ENCODE measurements at regions not wholly inside any gene's neighbourhood (a gene's known extent, or its start where the extent isn't known, plus 50 kb on each side); places are given as distances from the start of the nearest gene placed in this dataset.
"Not testable (repeated sequence)": the region's sequence is repeated elsewhere in the genome, so short reads cannot be mapped to it uniquely, and the experiment has no call there.

DNA sequence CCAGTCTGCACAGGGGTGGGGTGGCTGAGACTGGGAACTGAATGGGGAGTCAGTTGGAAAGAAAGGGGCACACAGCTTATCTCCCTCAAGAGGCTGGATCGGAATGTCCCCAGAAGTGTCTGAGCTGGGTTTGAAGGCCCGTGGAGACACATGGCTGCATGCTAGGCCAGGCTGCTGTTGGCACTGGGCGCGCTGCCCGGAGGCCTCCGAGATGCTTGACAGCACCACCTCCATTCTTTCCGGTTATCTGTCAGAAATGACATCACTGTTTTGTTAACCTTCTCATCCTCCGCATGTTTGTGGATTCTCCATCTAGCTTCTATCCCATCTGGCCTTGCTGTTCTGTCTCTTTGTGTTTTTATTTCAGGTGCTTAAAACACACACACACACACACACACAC, 85.5 kb downstream of the APIP start:
- no peak for DNase-seq

GRCh38 chr11:34830035-34830434, 86.1 kb downstream of the APIP start:
- DNase-seq, result no peak

DNA sequence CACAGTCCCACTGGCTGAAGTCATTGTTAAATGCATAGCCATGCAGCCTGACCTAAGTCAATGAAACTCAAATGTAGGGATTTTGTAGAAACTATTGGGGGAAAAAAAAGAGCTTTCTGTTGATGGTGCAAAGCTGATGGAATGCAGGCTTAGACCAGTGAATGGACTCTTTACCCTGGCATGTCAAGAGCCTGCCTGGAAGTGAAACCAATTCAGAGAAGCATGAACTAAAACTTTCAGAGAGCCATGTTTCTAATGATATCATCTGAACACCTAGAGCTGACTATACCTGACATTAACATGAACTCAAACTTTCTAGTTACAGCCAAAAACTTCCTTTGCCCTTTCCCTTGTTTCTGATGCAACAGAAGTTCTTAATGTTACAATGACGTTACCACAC, 89.0 kb downstream of the APIP start:
- no peak for DNase-seq

- no peak for DNase-seq
Measured at GRCh38 chr11:34826384-34826726, 89.8 kb downstream of the APIP start.

DNA sequence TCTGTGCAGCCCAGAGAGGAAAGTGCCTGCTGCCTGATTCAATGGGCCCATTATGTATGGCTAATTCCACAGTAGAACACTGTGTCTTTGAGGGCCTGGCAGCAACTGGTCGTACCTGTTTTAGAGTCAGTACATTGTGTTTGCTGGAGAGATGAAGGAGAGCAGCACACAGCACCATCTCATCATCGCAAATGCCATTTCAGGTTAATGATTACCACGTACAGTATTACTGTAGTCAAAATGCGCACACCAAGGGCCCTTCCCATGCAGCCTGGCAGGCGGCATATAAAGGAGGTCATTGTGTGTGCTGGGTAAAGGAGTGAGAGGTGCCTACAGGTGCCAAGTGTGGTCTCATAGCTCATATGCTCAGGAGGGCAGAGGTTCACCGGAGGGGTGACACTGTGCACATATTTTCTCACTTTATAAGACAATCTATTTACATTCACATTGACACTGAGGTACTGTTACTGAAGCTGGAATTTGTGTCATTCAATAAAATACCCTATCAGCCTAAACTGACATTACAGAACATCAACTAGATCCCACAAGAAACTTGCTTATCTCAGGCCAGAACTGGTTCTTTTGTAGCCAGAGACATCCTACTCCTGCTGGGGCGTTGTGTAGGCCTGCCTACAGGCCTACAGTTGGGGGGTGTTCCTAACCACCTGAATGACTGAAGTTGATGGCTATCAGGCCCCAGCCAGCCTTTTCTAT, 90.4 kb downstream of the APIP start:
- DNase-seq, result no peak

DNA sequence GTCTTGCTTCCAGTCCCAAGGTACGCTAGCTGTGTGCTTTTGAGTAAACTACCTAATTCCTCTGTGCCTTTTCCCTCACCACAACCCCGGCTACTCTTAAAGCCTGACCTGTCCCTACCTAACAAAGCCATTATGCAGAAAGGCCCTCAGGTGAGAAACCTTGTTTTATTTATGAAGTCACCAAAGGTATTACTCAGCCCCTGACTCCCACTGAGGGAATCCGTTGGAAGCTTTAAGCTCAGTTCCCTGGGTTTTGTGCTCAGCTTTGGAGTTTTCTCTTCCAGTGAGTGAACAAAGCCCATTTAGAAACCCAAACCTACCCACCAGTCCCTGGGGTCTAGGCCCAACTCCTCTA, 90.9 kb downstream of the APIP start:
- DNase-seq, result no peak

DNA sequence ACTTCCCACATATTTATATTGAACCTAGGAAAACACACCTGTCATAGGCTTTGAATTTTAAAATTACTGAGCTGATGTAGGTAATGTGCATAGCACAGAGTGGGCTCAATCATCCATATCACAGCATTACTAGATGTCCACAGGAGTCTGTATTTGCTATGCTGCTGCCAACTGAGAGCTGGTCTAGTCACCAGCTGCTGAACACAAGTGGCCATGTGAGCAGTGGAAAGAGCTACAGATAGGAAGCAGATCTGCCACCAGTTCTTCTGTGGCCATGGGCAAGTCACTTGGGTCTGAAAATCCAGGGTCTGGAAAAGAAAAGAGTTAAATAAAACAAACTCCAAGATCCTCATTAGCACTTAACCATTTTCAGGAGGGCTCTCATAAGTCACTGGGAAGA, 91.8 kb downstream of the APIP start:
- DNase-seq, result no peak

DNA sequence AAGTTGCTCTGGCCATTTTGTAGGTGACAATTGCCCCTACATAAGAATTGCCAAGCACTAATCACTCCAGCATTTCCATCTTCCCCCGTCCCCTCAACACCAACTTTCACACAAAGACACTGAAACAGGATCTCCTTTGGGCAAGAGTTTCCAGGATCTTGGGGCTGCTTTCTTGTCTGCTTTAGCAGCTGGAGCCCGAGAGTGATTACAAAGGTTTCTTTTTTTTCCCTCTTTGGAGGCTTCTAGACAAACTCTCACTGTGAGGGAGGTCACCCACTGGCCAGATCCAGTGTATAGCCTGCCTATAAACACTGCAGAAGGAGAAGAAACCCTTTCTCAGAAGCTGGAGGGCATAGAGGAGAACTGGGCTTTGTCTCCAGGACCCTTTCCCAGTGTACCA, 92.5 kb downstream of the APIP start:
- DNase-seq, result no peak

DNA sequence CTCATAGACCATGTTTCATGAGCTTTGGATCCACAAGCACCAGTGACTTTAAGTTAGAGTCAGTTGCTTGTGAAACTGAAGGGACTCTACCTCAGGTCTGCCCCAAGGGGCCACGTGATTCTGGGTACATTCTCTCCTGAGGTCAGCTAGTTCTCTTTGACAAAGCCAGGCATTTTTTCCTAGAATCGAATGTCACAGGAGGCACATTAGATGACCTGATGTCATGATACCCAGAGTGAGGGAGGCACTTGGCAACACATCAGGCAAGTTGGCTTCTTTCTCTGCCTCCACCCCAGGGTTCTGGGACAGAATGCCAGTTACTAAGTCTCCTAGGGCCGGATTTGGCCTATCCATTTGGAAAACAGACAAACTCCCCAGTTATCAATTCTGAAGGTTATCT, 93.0 kb downstream of the APIP start:
- DNase-seq, result no peak

GRCh38 chr11:34819740-34820482, 96.3 kb downstream of the APIP start:
- no peak for DNase-seq

GRCh38 chr11:34817812-34818211, 98.4 kb downstream of the APIP start:
- not testable (repeated sequence) for DNase-seq

DNA sequence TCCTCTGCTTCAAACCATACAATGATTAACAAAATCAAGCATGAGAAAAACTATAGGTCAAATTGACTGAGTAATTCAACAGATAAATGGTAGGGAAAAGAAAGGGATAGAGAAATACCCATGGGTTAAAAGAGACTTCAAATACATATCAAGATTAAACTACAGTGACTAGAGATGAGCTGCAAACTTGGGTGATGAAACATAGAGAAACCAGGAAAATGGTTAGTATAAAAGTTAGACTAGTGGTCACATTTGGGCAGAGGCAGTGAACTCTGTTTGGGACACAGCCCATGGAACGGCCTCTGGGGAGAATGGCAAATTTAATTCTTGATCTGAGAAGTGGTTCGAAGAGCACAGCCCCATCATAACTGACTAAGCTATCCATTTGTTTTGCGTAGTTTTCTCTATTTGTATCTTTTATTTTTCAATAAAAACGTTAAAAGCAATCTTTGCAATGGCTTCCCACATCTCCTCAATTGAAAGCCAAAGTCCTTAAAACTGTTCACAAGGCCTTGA, 99.4 kb downstream of the APIP start:
- DNase-seq, result no peak

DNA sequence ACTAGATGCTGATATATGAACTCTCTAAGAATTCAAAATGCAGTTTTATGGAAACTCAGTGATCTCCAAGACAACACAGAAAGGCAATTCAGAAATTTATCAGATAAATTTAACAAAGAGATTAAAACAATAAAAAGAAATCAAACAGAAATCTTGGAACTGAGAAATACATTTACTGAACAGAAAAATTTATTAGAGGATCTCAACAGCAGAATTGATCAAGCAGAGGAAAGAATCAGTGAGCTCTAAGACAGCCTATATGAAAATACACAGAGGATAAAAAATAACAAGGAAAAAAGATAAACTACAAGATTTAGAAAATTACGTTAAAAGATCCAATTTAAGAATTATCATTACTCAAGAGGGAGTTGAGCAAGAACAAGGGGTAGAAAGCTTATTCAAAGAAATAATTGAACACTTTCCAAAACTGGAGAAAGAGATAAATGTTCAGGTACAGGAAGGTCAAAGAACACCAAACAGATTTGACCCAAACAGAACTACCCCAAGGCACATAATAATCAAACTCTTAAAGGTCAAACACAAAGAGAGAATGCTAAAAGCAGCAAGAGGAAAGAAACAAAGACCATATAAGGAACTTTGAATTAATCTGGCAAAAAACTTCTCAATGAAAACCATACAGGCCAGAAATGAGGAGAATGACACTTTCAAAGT, 103.1 kb downstream of the APIP start:
- no peak for DNase-seq

- no peak for DNase-seq
Measured at GRCh38 chr11:34811858-34812257, 104.3 kb downstream of the APIP start.

DNA sequence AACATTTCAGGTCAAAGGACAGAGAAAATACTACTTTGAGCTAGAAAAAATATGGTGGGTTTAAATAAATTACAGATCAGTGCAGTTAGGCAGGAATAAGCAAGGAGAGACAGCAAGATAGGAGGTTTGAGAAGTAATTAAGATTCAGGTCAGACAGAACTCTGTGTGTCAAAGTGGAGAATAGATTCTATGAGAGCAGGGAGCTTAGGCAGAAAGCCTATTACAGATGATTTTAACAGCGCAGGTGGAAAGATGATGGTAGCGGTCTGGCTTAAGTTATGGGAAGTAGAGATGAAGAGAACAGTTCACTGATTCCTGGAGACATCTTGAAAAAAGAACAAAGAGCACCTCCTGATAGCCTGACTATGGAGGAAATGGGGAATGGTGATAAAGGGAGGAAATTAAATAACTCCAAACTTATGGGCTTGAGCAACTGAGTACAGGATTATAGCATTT, 106.0 kb downstream of the APIP start:
- DNase-seq, result no peak

GRCh38 chr11:34809191-34810106, 106.7 kb downstream of the APIP start:
- no peak for DNase-seq

- DNase-seq, result no peak
Measured at GRCh38 chr11:34806875-34807274, 109.3 kb downstream of the APIP start.

- DNase-seq, result no peak
Measured at GRCh38 chr11:34805937-34806336, 110.2 kb downstream of the APIP start.

- no peak for DNase-seq
Measured at GRCh38 chr11:34799848-34800247, 116.3 kb downstream of the APIP start.

GRCh38 chr11:34798985-34799384, 117.2 kb downstream of the APIP start:
- no peak for DNase-seq

GRCh38 chr11:34797497-34797896, 118.7 kb downstream of the APIP start:
- not testable (repeated sequence) for DNase-seq

- no peak for DNase-seq
Measured at GRCh38 chr11:34795641-34796040, 120.5 kb downstream of the APIP start.

- DNase-seq, result no peak
Measured at GRCh38 chr11:34794696-34795095, 121.5 kb downstream of the APIP start.

All from NCI-H1930 (cell line).